Right lobe of liver (tissue), 6 donors: ENCODE measurements at regions not wholly inside any gene's neighbourhood (a gene's known extent, or its start where the extent isn't known, plus 50 kb on each side); places are given as distances from the start of the nearest gene placed in this dataset.

Source experiments
- ATAC-seq, 4 donors: fragments of 200-7000 bp; cut with Tn5 transposase; one replicate each; pipeline ENCODE4 v1.9.1; 2020; ENCODE audit warnings: mild to moderate bottlenecking in 4 of 4, moderate library complexity in 4 of 4
- DNase-seq, 3 donors: peaks; one replicate each; pipeline ENCODE4 v3.0.0-alpha.2; 2020
- H3K27ac ChIP-seq, 3 donors: fragments of 200-600 bp; one replicate each; pipeline ENCODE4 v1.8.0; 2022
- H3K27me3 ChIP-seq, 2 donors: fragments of 200-600 bp; one replicate each; pipeline ENCODE4 v1.8.0; 2022
- H3K36me3 ChIP-seq, 4 donors: fragments of 200-600 bp; sonication (generic) in 1 of 4; one replicate each; pipeline versions ENCODE4 v1.5.1 to v1.8.0; 2017 to 2022; ENCODE audit warnings: control low read depth in 1 of 4
- H3K4me1 ChIP-seq, 4 donors: fragments of 200-600 bp; sonication (generic) in 1 of 4; one replicate each; pipeline versions ENCODE4 v1.5.1 to v1.8.0; 2017 to 2022; ENCODE audit warnings: control low read depth in 1 of 4
- H3K4me3 ChIP-seq, 3 donors: fragments of 200-600 bp; one replicate each; pipeline ENCODE4 v1.8.0; 2022
- H3K9me3 ChIP-seq, 4 donors: fragments of 200-600 bp; sonication (generic) in 1 of 4; one replicate each; pipeline versions ENCODE4 v1.5.1 to v1.8.0; 2017 to 2022; ENCODE audit warnings: control low read depth in 1 of 4
- CTCF ChIP-seq, 4 donors: fragments of 200-600 bp in 3 of 4; fragments of 450-650 bp in 1 of 4; IDR thresholded peaks; one replicate each; pipeline versions ENCODE4 v1.5.1 to v1.8.0; 2016 to 2022; ENCODE audit warnings: antibody characterized with exemption in 4 of 4, mild to moderate bottlenecking in 2 of 4
- POLR2A ChIP-seq: fragments of 450-650 bp; IDR thresholded peaks from one replicate; pipeline ENCODE4 v1.6.1; 2017; ENCODE audit warnings: antibody characterized with exemption, mild to moderate bottlenecking
- WGBS: methylation state at CpG from one replicate; pipeline ENCODE4 v1.1.6; 2018; ENCODE audit warnings: low coverage, low lambda C conversion rate; ENCODE audit not compliant: insufficient coverage; ENCODE audit errors: missing lambda C conversion rate; 5-methylcytosine and 5-hydroxymethylcytosine counted together
- intact Hi-C, 2 donors: fragments of 100-400 bp; cut with DNase I; formaldehyde crosslinking; loops; one replicate each; pipeline versions ENCODE4 v1.11.2 to v1.14.1; 2022
- donor health status: DM: no; HTN: yes; CAD: no.
- donor health status: DM: no; HTN: no; CAD: no.
- donor health status: DM: no; HTN: no; CAD: no.
- donor health status: DM: no; HTN: yes; CAD: no.
- donor health status: DM: no; HTN: yes; CAD: no.

GRCh38 chr7:16309129-16309528, 112.2 kb downstream of the CRPPA start:
- intact Hi-C loops: no loop called here
- no peaks in the 10 kb centered on the region for H3K4me1 ChIP-seq
- no peaks in the 10 kb centered on the region for H3K9me3 ChIP-seq
- ATAC-seq: no peak
- no peaks in the 10 kb centered on the region for H3K27me3 ChIP-seq
- H3K4me3 ChIP-seq: no peak overlapping the region
- no peaks in the 10 kb centered on the region for H3K36me3 ChIP-seq
- TF ChIP-seq CTCF (IDR thresholded peaks at IDR 0.05) (no peak), POLR2A (no peak)
- no peak for DNase-seq
- WGBS: 90% methylated on average over 2 of the region's 2 CpGs
- no peak overlapping the region for H3K27ac ChIP-seq

- H3K27me3 ChIP-seq: no peaks in the 10 kb centered on the region
- no peak overlapping the region for H3K27ac ChIP-seq
- H3K36me3 ChIP-seq: no peaks in the 10 kb centered on the region
- TF ChIP-seq POLR2A (no peak), CTCF (IDR thresholded peaks at IDR 0.05) (no peak)
- no peaks in the 10 kb centered on the region for H3K9me3 ChIP-seq
- intact Hi-C loops: no loop called here
- WGBS: 43% methylated on average over 4 of the region's 4 CpGs
- ATAC-seq (no peak), DNase-seq (no peak)
- no peaks in the 10 kb centered on the region for H3K4me1 ChIP-seq
- no peak overlapping the region for H3K4me3 ChIP-seq
Measured at GRCh38 chr7:16301291-16301690, 120.0 kb downstream of the CRPPA start.

- H3K4me3 ChIP-seq: no peak overlapping the region
- H3K4me1 ChIP-seq: no peaks in the 10 kb centered on the region
- no peaks in the 10 kb centered on the region for H3K36me3 ChIP-seq
- H3K27ac ChIP-seq: no peak overlapping the region
- intact Hi-C loops: no loop called here
- H3K9me3 ChIP-seq: no peaks in the 10 kb centered on the region
- no peaks in the 10 kb centered on the region for H3K27me3 ChIP-seq
- 75% methylated on average over 3 of the region's 3 CpGs for WGBS
- DNase-seq: no peak
- TF ChIP-seq CTCF (IDR thresholded peaks at IDR 0.05): no peak
- TF ChIP-seq POLR2A: no peak
- no peak for ATAC-seq
Measured at GRCh38 chr7:16300361-16300895, 120.9 kb downstream of the CRPPA start.

GRCh38 chr7:16299853-16300252, 121.5 kb downstream of the CRPPA start:
- Histone ChIP-seq H3K27me3 (no peaks in the 10 kb centered on the region), H3K36me3 (no peaks in the 10 kb centered on the region), H3K27ac (no peak overlapping the region), H3K4me1 (no peaks in the 10 kb centered on the region), H3K4me3 (no peak overlapping the region), H3K9me3 (no peaks in the 10 kb centered on the region)
- DNase-seq (no peak), ATAC-seq (no peak)
- intact Hi-C loops: no loop called here
- no peak for TF ChIP-seq POLR2A
- TF ChIP-seq CTCF (IDR thresholded peaks at IDR 0.05): no peak
- 65% methylated on average over 5 of the region's 5 CpGs for WGBS

- Histone ChIP-seq H3K36me3 (no peaks in the 10 kb centered on the region), H3K9me3 (no peaks in the 10 kb centered on the region), H3K27me3 (no peaks in the 10 kb centered on the region), H3K4me3 (no peak overlapping the region), H3K27ac (no peak overlapping the region), H3K4me1 (no peaks in the 10 kb centered on the region)
- TF ChIP-seq POLR2A: no peak
- TF ChIP-seq CTCF (IDR thresholded peaks at IDR 0.05): no peak
- intact Hi-C loops: no loop called here
- ATAC-seq (no peak), DNase-seq (no peak)
Measured at GRCh38 chr7:16298221-16298620, 123.1 kb downstream of the CRPPA start.
